HFF-Myc (cell line): ENCODE measurements at regions not wholly inside any gene's neighbourhood (a gene's known extent, or its start where the extent isn't known, plus 50 kb on each side); places are given as distances from the start of the nearest gene placed in this dataset.

Experiments
- DNase-seq: peaks from one replicate; pipeline ENCODE4 v3.0.0-alpha.2; 2011; ENCODE audit warnings: low read depth; ENCODE audit errors: extremely low read depth
- H3K4me3 ChIP-seq: replicated peaks from 2 replicates; pipeline ENCODE4 v1.5.1; 2011; ENCODE audit warnings: low read depth, mild to moderate bottlenecking, control low read depth, low read length
- TF ChIP-seq, protein P1 (sequence below): IDR thresholded peaks from 2 replicates; pipeline ENCODE4 v1.5.1; 2012; ENCODE audit warnings: mild to moderate bottlenecking, low read depth, low read length, control low read depth; ENCODE audit errors: missing control alignments

DNA sequence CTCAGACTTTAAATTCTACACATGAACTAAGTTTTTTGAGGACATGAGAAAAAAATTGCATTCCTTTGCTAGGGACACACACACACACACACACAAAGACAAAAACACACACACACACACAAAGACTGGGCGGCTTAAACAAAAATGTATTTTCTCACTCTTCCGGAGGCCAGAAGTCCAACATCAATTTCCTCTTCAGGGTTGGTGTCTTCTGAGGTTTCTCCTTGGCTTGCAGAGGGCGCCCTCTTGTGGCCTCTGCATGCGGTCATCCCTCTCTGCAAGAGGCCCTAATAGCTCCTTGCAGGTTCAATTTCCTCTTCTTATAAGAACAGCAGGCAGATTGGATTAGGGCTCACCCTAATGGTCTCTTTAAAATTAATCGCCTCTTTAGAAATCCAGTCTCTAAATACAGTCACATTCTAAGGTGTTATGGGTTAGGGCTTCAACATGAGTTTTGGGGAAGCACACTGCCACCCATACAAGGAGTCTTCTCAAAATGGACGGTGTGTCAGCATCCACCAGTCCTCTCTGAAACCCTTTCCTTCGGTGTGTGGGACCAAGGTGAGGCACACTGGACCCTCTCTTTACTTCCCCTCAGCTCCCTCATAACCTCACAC is 61.4 kb downstream of the GPR6 start:
- peak overlapping the region; percentile 31 for H3K4me3 ChIP-seq

GRCh38 chr6:110039981-110040383 is 61.9 kb downstream of the GPR6 start:
- TF ChIP-seq, protein P1, sequence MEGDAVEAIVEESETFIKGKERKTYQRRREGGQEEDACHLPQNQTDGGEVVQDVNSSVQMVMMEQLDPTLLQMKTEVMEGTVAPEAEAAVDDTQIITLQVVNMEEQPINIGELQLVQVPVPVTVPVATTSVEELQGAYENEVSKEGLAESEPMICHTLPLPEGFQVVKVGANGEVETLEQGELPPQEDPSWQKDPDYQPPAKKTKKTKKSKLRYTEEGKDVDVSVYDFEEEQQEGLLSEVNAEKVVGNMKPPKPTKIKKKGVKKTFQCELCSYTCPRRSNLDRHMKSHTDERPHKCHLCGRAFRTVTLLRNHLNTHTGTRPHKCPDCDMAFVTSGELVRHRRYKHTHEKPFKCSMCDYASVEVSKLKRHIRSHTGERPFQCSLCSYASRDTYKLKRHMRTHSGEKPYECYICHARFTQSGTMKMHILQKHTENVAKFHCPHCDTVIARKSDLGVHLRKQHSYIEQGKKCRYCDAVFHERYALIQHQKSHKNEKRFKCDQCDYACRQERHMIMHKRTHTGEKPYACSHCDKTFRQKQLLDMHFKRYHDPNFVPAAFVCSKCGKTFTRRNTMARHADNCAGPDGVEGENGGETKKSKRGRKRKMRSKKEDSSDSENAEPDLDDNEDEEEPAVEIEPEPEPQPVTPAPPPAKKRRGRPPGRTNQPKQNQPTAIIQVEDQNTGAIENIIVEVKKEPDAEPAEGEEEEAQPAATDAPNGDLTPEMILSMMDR: peak; percentile 38
- DNase-seq: peak; percentile 11
- peak overlapping the region; percentile 31 for H3K4me3 ChIP-seq

More for the DNA sequence above, 61.4 kb downstream of the GPR6 start:
- peak; percentile 75 for DNase-seq
- TF ChIP-seq, protein P1: peak; percentile 94

DNA sequence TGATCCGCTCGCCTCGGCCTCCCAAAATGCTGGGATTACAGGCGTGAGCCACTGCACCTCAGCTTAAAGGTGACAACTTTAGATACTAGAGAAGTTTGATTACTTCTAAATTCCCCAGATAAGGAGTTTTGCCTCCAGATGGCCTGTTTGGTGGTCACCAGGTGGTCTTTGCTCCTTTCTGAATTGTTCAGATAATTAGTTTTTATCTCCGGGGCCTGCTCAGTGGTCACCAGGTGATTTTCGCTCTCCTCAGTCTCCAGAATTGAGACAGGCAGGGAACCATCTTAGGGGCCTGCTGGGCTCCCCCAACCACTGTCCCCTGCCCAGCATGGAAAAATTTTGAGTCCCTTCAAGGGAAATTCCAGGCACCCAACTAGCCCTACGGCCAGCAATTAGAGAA is 62.6 kb downstream of the GPR6 start:
- DNase-seq: no peak
- no peak overlapping the region for H3K4me3 ChIP-seq
- TF ChIP-seq, protein P1: no peak

DNA sequence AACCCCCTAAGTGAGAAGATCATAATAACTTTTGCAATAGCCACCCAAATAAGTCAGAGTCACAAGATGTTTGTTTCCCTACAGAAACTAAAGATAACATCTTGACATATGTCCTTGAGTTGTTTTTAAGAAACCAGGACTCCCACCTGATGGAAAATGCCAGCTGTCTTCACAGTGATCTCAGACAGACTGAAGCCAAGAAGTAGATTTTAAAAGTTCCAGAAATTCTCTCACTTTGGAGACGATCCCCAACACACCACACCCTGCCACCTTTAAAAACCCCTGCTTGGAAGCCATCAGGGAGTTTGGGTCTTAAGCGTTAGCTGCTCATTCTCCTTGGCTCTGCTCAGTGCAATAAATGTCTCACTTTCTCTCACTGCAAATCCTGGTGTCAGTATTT is 63.0 kb downstream of the GPR6 start:
- TF ChIP-seq, protein P1: no peak
- no peak for DNase-seq
- H3K4me3 ChIP-seq: no peak overlapping the region

DNA sequence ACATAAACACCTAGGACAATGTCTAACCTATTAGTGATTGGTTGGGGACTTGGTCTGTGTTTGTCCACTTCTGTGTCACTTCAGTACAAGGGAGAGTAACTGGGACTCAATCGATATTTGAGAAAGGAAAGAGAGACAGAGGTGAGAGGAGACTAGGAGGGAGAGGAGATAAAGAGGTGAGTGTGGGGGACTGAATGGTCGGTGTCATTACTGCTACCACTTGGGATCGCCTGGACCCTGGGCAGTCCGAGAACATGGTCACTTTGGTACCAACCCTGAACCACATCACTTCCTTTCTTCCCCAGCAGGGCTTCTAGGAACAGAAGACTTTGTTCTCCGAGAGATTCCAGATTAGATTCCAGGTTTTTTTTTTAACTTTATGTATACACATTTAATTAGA is 63.7 kb downstream of the GPR6 start:
- DNase-seq: no peak
- TF ChIP-seq, protein P1: no peak
- H3K4me3 ChIP-seq: no peak overlapping the region

DNA sequence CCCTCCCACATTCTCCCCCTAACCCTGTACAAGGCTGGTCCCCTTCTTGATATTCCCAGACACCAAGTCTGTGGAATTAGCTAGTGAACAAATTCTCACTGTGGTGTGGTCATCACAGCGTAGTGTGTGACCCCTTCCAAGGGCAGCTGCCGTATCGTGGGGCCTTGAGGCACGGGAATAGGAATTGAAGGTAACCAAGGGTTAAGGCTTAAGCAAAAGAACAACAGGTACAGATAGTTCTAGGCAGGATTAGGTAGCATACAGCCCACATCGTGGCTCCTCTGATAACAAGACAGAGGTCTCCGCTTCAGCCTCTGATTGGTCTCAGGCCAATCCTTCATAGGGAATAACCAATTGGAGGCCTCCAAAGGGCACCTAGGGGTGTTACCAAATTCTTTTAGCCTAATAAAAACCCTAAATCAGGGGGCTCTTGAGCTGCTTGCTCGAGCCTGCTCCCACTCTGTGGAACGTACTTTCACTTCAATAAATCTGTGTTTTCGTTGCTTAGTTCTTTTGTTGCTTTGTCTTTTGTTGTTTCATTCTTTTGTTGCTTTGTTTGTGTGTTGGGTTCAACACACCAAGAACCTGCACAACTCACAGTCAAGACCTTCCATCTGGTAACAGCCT is 64.7 kb downstream of the GPR6 start:
- no peak overlapping the region for H3K4me3 ChIP-seq
- TF ChIP-seq, protein P1: no peak
- no peak for DNase-seq
